ENCODE measurements at regions not wholly inside any gene's neighbourhood (a gene's known extent, or its start where the extent isn't known, plus 50 kb on each side); places are given as distances from the start of the nearest gene placed in this dataset.

GRCh38 chr11:121716060-121716459 is 263.3 kb upstream of the SORL1-AS1 start:
- no peak for TF ChIP-seq CTCF (IDR thresholded peaks at IDR 0.05; ENCODE audit: low read depth, low read length)
- Histone ChIP-seq H3K9me3 (ENCODE audit: control insufficient read depth, insufficient read depth, low read length) (no peaks in the 10 kb centered on the region), H3K27me3 (ENCODE audit: control insufficient read depth, insufficient read depth, low read length) (no peaks in the 10 kb centered on the region), H3K4me3 (ENCODE audit: low read depth, low read length) (no peak overlapping the region), H3K27ac (ENCODE audit: low read depth, low read length) (no peak overlapping the region)
- CTCF ChIA-PET = interaction anchor here (0.9 kb wide), 1 partner anchor 61 kb away, joined by 3 read pairs; no protein-coding TSS in a partner anchor
- POLR2A ChIA-PET = no interaction called here
- DNase-seq (ENCODE audit: low read depth, low spot score) = peak; percentile 26

DNA sequence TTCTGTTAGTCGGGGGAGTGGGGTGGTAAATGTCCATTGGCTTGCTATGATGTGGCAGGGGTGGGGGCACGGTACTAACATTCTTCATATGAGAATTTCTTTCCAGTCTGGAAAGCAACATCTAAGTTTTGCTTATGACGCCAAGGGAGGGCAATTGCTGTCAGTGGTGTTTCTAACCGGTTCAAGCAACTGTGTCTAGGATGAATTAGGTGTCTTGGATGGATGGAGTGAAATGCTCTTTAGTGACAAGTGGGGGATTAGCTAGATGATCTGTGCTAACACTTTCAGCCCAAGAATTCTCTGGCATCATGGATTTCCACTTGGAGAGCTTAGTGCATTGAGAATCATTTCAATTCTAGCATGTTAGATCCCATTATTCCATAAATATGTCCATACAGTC is 262.6 kb upstream of the SORL1-AS1 start:
- H3K4me3 ChIP-seq (ENCODE audit: low read depth, low read length) = no peak overlapping the region
- no peak for TF ChIP-seq CTCF (IDR thresholded peaks at IDR 0.05; ENCODE audit: low read depth, low read length)
- CTCF ChIA-PET = interaction anchor here (0.9 kb wide), 1 partner anchor 61 kb away, joined by 3 read pairs; no protein-coding TSS in a partner anchor
- no peaks in the 10 kb centered on the region for H3K27me3 ChIP-seq (ENCODE audit: control insufficient read depth, insufficient read depth, low read length)
- no peaks in the 10 kb centered on the region for H3K9me3 ChIP-seq (ENCODE audit: control insufficient read depth, insufficient read depth, low read length)
- no peak for DNase-seq (ENCODE audit: low read depth, low spot score)
- POLR2A ChIA-PET = no interaction called here
- H3K27ac ChIP-seq (ENCODE audit: low read depth, low read length) = no peak overlapping the region

- H3K27ac ChIP-seq (ENCODE audit: low read depth, low read length) = no peak overlapping the region
- H3K4me3 ChIP-seq (ENCODE audit: low read depth, low read length) = no peak overlapping the region
- ChIA-PET POLR2A (no interaction called here), CTCF (no interaction called here)
- DNase-seq (ENCODE audit: low read depth, low spot score) = no peak
- TF ChIP-seq CTCF (IDR thresholded peaks at IDR 0.05; ENCODE audit: low read depth, low read length) = no peak
- H3K9me3 ChIP-seq (ENCODE audit: control insufficient read depth, insufficient read depth, low read length) = no peaks in the 10 kb centered on the region
- H3K27me3 ChIP-seq (ENCODE audit: control insufficient read depth, insufficient read depth, low read length) = no peaks in the 10 kb centered on the region
Measured at GRCh38 chr11:121714351-121714750, 261.6 kb upstream of the SORL1-AS1 start.

GRCh38 chr11:121711939-121712338 is 259.2 kb upstream of the SORL1-AS1 start:
- no peak for DNase-seq (ENCODE audit: low read depth, low spot score)
- no peak overlapping the region for H3K4me3 ChIP-seq (ENCODE audit: low read depth, low read length)
- CTCF ChIA-PET = no interaction called here
- POLR2A ChIA-PET = no interaction called here
- H3K27me3 ChIP-seq (ENCODE audit: control insufficient read depth, insufficient read depth, low read length) = no peaks in the 10 kb centered on the region
- no peak for TF ChIP-seq CTCF (IDR thresholded peaks at IDR 0.05; ENCODE audit: low read depth, low read length)
- no peaks in the 10 kb centered on the region for H3K9me3 ChIP-seq (ENCODE audit: control insufficient read depth, insufficient read depth, low read length)
- H3K27ac ChIP-seq (ENCODE audit: low read depth, low read length) = no peak overlapping the region

GRCh38 chr11:121711236-121711635 is 258.5 kb upstream of the SORL1-AS1 start:
- H3K27me3 ChIP-seq (ENCODE audit: control insufficient read depth, insufficient read depth, low read length) = no peaks in the 10 kb centered on the region
- no peak overlapping the region for H3K4me3 ChIP-seq (ENCODE audit: low read depth, low read length)
- TF ChIP-seq CTCF (IDR thresholded peaks at IDR 0.05; ENCODE audit: low read depth, low read length) = no peak
- H3K9me3 ChIP-seq (ENCODE audit: control insufficient read depth, insufficient read depth, low read length) = no peaks in the 10 kb centered on the region
- POLR2A ChIA-PET = no interaction called here
- H3K27ac ChIP-seq (ENCODE audit: low read depth, low read length) = no peak overlapping the region
- no peak for DNase-seq (ENCODE audit: low read depth, low spot score)
- CTCF ChIA-PET = no interaction called here
